ENCODE measurements at regions not wholly inside any gene's neighbourhood (a gene's known extent, or its start where the extent isn't known, plus 50 kb on each side); places are given as distances from the start of the nearest gene placed in this dataset.
"Not testable (repeated sequence)": the region's sequence is repeated elsewhere in the genome, so short reads cannot be mapped to it uniquely, and the experiment has no call there.

DNA sequence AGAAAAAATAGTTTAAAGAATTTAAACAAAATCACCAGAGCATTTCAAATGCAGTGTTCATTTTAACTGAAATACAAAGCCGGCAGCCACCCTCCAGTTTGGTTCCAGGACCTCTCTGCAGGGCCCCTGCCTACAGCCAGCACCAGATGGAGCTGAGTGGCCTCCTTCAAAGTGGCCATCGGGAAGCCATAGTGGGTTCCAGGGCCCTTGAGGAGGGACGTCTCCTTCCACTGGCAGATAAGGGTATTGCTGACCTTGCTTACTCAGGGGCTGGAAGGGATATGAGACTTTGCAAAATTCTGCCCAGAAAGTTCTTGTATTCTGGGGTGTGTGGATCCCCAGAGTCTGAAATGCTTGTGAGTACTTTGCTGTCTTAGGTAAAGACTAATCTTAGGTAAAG lies 205.2 kb upstream of the APCDD1 start:
- no peak for DNase-seq (ENCODE audit: low read depth)

DNA sequence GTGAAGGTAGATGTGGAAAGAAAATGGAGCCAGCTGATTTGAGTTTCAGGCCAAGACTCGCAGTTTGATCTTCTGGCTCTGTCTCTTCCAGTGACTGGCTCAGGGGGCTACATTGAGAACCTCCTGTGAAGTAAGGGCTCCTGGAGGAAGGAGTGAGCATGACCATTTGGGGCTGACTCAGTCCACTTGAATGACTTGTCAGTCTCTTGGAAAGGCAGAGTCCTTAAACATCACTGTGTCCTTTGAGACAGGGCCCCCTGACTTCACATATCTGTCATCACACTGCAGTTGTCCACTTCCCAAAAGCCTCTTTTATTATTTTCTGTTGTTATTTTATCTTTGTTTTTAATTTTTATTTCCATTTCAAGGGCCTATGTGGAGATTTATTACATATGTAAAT lies 204.6 kb upstream of the APCDD1 start:
- no peak for DNase-seq (ENCODE audit: low read depth)

DNA sequence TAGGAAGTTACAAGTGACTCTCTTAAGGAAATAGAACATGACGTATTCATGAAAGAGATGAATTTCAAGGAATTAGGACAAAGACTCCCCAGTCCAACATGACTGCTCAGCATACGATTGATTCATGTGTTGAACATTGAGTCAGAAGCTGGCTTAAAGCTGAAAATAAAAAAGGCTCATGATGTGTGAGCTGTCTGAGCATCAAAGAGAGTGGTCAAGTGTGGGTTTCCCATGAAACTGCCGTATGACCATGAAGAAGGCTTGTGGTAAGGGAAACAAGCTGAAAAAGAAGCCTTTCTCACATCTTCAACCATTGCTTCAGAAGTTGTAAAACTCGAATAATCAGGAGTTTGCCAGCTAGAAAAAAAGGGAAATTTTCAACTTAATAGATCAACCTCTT lies 201.9 kb upstream of the APCDD1 start:
- no peak for DNase-seq (ENCODE audit: low read depth)

DNA sequence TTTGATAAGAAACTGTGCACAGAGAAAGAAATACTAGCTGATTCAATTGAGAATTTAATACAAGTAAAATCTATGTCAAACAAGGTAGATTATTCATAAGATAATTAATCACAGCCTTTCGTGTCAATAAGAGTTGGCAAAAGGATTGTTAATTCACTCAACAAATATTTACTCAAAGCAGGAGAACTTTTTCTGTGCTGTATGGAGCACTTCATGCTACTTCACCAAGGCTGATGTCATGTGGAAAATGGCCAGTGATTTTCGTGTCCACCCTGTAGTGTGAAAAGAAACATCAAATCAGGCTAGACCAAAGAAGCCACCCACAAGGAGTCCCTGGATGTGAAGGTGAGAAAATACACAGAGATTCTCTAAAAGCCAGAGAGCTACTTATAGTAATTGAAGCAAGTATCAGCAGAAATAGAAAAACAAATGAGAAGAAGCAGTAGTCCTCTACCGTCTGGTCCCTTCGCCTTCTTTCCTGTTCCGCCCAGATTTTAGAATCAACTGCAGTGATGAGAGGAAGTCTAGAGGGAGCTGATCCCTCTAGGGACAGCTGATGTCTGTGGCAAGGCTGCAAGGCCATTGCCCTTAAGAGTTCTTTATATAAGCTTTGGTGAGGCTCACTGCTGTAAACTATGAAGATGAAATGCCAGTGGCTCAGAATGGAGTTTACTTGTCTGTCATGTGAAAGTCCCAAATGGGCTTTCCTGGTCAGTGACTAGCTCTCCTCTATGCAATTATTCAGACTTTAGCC lies 201.3 kb upstream of the APCDD1 start:
- no peak for DNase-seq (ENCODE audit: low read depth)

DNA sequence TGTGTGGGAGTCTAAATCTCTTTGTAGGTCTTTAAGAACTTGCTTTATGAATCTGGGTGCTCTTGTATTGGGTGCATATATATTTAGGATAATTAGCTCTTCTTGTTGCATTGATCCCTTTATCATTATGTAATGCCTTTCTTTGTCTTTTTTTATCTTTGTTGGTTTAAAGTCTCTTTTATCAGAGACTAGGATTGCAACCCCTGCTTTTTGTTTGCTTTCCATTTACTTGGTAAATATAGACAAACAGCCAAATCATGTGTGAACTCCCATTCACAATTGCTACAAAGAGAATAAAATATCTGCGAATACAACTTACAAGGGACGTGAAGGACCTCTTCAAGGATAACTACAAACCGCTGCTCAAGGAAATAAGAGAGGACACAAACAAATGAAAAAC lies 198.2 kb upstream of the APCDD1 start:
- DNase-seq (ENCODE audit: low read depth): not testable (repeated sequence)

DNA sequence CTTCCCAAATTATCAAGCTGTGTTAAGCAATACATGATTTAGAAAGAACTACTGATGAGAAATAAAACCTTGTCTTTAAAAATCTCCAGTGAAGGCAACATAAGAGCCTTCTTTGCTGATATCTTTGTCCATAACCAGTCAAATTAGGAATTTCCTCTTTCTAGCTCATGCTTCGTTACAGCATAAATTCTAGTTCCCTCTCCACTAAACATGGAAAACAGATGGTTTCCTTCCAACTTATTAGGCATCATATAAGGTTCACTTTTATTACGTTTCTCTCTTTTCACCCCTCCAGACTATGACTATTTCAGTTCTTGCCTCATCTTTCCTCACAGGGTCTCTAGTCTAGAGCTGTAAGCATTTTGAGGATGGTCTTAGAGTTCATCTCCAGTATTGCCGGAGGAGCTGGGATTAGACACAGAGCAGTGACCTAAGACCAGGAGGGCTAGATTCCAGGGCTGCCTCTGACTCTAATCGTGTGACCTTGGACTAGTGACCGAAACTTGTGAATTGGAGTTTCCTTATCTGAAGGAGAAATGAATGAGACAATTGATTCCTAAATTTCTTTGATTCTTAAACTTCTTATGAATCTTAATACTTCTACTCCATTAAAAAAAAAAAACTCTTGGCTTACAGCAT lies 195.5 kb upstream of the APCDD1 start:
- no peak for DNase-seq (ENCODE audit: low read depth)

DNA sequence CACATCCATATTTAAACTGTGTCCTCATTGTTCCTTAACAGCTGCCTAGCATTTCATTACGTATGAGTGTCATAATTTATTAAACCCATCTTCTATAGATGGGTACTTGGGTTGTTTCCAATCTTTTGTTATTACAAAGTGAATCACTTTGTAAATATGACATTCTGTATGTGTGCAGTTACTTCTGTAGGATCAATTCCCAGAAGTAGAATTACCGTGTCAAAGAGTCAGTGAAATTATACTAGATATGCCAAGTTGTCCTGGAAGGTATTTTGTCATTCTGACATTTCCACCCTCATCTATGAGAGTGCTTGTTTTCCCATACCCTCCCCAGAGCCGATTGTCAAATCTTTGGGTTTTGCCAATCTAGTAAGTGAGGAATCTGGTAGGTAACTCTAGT lies 194.5 kb upstream of the APCDD1 start:
- DNase-seq (ENCODE audit: low read depth): no peak

DNA sequence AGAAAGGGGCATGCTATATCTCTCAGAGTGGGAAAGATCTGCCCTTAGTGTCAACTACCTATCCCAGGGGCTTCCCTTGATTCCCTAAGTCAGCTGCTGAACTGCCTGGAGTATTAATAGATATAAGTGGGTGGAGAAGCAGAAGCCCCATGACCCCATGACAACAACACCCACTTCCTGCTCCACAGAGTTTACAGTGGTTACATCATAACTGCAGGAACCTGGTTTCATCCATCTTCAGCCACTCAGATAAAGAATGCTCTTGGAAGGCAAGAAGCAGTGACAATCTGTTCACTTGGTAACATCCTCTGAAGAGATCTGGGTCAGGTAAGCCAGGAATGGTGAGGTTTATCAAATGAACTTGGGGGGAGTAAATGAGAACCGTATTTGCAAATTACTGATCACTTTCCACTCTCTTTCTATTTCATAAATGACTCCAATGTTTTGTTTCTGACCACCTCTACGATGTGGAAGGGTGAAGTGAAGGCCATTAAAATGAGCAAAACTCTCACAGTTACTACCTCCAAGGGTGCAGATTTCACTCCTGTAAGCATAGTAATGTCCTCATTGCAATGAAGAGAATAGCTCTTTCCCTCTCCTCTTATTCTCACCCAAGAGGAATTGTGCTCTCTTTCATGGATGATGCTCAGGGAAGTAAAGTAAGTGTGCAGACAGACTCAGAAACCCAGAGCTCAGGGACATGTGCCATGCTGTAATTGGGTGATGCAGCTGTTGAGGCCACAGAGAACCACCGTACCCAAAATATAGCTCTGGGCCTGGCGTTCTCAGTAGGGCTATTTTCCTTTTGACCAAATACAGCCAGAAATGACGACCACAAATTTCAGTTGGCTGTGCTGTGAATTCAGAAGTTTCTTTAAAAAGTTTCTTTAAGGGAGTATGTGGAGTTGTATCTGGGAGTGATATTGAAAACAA lies 192.8 kb upstream of the APCDD1 start:
- no peak for DNase-seq (ENCODE audit: low read depth)

DNA sequence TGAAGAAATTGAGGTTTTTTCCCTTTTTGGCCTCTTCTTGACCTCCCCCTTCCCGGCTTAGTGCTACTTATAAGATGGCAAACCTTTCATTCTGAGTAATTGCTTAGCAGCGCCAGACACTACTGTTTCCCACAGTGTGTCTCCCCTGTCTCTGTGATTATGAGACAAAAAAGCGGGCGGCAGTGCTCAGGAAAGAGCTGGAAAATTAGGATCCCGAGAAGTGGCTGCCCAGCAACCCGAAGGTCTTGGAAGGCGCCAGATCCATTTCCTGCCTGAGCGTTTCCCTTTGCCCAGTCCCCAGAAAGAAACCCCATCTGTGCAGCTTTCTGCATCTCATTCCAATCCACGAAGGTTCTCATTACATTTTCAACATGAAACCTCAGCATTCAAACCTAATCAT lies 191.9 kb upstream of the APCDD1 start:
- DNase-seq (ENCODE audit: low read depth): no peak

DNA sequence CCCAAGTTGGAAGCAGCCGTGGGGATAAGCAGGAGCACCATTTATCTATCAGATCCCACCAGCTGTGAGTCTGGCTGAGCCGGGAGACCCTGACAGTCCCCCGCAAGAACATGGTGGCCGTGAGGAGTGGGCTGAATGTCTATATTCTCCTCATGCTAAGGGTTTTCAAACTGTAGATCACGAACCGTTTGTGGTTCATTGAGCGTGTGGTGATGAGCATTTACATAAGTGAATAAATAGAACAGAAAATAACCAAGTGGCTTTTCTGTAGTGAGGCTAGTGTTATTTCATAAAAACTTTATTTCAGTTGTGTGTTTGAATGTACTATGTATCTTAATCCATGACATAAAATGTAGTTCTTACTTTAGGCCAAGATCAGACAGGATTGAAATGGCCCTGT lies 190.2 kb upstream of the APCDD1 start:
- DNase-seq (ENCODE audit: low read depth): no peak

DNA sequence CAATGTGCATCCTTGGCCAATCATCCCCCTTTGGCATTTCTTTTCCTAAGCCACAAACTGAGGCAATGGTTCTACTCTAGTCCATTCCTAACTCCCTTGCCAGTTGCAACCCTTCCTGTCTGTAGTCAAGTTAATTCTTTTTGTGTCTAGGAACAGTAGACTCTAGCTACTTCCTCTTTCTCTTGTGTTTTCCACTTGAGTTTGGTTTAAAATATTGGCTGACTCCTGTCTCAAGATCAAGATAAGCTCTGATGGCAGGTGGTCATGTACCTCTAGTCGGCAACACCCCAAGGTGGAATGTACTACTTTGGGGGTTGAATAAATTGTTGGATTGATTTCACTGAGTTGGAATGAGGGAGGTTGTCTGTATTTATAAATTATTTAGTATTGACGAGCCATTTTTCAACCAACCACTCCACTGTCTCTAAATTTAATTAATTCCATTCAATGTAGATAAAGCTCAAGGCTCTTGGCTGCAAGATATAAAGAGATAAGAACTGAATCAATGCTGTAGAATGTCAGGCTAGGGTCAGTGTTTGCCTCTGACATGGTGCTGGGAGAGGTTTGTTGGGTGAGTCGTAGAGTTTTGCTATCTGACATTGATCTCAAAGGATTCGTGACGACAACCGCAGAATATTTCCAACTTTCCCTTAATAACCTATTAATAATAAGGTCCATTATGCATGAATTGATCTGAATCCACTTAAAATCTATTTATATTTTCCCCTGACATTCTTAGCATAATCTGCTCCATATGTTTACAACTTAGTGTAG lies 188.7 kb upstream of the APCDD1 start:
- no peak for DNase-seq (ENCODE audit: low read depth)

DNA sequence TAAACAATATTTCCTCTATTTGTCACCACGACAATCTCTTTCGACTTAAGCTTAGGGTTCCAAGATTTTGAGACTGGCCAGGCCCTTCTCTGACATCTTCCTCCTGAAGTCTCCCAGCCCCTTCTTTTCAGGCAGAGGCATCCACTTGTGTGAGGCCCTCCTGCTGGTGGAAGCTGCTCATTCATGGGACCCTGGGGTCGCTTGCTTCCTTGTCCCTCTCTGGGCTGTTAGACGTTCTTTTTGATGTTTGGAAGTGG lies 188.2 kb upstream of the APCDD1 start:
- no peak for DNase-seq (ENCODE audit: low read depth)

DNA sequence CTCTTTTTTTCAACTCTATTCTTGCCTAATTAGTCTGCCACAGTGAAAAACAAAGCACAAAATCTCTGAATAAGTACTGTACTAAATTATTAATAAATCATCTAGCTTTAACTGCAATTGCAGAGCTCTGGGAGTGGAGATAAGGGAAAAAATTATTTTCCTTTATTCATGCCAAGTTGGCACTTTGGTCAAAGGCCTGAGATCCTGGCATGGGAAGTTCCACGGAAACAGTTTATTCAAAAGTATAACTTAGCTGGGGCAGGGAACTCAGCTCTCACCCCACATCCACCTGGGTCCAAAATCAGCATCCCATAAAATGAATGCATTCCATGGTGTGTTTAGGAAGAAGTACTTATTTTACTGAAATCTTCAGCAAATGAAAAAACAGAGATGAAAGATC lies 185.2 kb upstream of the APCDD1 start:
- DNase-seq (ENCODE audit: low read depth): no peak

DNA sequence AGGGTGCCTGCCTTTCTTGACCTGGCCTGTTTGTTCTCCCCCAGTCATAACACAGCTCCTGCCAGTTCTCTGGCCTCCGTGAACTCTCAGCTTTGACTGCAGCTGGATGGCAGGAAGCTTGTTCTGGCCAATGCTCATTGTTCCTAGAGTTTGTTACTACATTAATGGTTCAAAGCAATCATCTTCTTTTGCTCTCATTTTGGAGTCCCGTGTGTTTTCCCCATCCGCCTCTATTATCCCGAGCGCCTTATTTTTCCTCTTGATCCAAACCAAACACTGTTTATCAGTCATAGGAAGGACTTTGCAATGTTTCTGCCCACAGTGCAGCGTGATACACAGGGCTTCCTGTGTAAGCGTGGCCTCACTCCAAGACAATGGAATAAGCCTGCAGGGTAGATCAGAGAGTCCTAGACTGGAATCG lies 184.3 kb upstream of the APCDD1 start:
- DNase-seq (ENCODE audit: low read depth): no peak

DNA sequence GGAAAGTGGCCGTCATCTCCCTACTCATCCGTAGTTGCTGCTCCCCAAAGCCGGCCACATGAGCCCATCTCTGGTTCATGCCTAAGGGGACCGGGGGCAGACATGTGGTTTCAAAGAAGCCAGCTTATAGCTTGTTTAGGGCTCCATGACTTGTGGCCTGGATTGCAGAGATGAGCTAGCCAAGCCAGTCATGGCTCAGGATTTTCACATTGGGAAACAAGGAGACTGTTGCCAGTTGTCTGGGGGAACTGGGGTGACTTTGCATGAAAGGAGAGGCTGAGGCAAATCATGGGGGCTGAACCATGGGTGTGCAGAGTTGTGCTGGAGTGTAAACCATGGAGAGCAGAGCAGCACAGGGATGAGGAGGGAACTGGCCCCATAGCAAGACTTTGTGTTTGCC lies 183.0 kb upstream of the APCDD1 start:
- no peak for DNase-seq (ENCODE audit: low read depth)

DNA sequence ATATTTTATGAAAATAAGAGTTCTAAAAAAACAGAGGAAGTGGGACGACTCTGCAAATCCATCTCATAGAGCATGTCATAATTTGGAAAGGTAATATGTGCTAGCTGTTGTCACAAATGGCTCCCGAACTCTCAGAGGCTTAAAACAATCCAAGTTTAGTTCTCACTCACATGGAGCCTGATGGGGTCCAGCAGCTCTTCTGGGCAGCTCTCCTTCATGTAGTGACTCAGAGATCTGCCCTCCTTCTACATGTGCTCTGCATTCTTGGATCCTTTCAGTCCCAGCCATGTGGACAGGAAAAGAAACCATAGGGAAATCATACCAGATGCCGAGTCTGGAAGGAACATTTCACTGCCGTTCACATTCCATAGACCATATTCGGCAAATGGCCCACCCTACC lies 180.1 kb upstream of the APCDD1 start:
- no peak for DNase-seq (ENCODE audit: low read depth)

DNA sequence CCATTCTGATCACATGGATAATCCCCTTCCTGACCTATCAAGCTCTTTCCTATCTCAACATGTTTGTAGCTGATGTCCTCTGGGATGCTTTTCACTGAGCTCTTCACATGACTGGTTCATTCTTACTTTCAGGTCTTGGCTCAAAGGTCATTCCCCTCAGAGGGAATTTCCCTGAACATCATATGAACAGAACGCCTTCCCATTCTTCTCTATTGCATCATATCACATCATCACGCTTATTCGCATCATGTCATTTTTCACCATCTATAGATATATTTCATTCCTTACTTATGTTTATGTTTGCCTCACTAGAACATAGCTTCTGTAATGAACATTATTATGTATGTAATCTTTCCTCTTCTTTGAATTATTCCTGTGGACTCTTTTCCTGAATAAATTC lies 178.9 kb upstream of the APCDD1 start:
- no peak for DNase-seq (ENCODE audit: low read depth)

DNA sequence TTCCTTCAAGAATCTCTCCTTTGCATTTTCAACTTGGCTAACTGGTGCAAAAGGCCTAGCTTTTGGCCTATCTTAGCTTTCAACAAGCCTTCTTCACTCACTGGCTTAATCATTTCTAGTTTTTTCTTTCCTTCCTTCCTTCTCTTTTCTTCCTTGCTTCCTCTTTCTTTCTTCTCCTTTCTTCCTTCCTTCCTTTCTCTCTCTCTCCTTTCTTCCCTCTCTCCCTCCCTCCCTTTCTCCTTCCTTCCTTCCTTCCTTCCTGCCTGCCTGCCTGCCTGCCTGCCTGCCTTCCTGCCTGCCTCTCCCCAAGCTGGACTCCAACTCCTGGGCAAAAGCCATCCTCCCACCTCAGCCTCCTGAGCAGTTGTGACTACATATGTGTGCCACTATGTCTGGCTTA lies 176.2 kb upstream of the APCDD1 start:
- no peak for DNase-seq (ENCODE audit: low read depth)

DNA sequence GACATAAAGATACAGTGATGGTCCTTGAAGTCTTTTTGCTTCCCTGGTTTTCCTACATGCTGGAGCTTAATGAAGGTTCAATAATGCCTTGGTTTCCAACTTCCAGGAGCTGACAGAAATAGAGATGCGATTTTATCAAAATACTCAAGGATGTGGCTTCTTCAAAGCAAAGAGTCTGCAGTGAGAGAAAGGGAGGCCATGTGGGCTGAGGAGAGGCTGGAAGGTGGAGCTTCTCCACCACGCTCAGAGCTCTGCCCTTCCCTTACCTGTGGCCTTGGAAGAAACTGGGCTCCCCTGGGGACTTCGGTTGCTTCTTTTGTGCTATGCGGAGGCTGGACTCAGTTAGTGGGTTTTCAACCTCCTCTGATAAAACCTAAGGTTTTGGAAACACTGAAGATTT lies 175.0 kb upstream of the APCDD1 start:
- no peak for DNase-seq (ENCODE audit: low read depth)

DNA sequence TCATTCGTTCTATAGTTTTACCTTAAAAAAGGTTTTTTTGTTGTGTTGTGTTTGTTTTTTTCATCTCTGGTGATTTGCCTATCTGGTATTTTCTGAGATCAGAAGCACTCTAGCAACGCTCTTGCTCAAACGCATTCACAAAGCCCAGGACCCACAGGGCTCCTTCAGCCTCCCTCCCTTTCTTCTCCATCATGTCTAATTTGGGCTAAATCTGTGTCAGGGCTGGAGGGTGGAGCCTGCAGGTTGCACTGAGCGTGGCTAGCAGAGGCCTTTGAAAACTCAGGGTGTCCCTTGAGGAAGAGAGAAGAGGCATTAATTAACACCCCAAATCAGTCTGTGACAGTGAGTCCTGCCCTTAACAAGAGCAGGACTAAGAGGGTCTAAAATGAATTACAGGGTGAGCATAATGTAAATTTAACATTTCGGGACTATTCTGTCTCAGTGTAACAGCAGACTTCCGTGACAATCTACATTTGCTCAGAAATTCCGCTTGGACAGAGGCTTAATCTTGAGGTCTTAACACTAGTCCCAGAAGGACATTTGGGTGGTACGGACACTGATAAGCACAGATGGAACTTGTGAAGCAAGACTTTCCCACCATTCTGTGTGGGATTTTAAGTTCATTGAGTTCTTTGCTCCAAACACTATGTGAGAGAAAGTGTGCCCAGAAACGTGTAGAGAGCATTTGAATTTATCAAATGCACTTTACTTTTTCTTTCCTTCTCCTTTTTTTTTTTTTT lies 174.4 kb upstream of the APCDD1 start:
- no peak for DNase-seq (ENCODE audit: low read depth)

DNA sequence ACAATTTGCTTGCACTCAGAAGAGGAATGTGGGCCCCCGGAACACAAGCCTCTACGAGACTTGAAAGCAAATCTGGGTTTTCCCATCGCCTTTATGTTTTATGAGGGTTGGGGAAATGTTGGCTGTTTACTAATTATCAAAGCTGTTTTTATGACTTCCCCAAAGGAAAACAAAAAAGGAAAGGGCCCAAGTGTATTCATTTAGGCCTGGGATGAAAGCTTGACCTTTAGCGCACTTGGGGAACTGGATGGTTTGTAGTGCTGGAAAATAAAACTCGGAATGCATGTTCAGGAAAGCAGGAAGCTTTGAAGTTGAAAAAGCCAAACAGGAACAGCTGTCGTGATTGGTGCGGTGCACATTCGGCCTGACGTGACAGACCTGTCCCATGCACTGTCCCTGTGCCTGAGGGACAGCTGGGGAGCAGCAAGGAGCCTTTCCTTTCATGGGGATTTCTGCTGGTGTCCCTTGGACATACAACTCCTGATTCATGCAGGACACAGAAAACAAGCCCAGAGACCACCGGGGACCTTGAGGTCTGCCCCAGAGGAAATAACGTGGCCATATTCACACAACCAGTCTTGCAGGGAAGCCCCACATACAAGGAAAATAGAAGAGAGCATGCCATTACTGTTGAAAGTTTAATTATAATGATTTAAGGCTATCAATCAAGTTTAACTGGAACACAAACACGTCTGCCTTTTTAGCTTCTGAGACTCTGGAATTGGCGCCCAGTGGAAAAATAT lies 169.7 kb upstream of the APCDD1 start:
- no peak for DNase-seq (ENCODE audit: low read depth)

Data from stimulated activated CD8-positive, alpha-beta memory T cell treated with anti-CD3 and anti-CD28 coated beads, Interleukin-4, amount 100 ng/mL, for 24 hours (primary cell).